ENCODE measurements at regions not wholly inside any gene's neighbourhood (a gene's known extent, or its start where the extent isn't known, plus 50 kb on each side); places are given as distances from the start of the nearest gene placed in this dataset.
"Not testable (repeated sequence)": the region's sequence is repeated elsewhere in the genome, so short reads cannot be mapped to it uniquely, and the experiment has no call there.

GRCh38 chr3:153221748-153222162 lies 59.7 kb downstream of the RAP2B start:
- peak; percentile 63 for DNase-seq (ENCODE audit: low read depth, low spot score)

- not testable (repeated sequence) for DNase-seq (ENCODE audit: low read depth, low spot score)
Observed at GRCh38 chr3:153226877-153227276, 64.9 kb downstream of the RAP2B start.

DNA sequence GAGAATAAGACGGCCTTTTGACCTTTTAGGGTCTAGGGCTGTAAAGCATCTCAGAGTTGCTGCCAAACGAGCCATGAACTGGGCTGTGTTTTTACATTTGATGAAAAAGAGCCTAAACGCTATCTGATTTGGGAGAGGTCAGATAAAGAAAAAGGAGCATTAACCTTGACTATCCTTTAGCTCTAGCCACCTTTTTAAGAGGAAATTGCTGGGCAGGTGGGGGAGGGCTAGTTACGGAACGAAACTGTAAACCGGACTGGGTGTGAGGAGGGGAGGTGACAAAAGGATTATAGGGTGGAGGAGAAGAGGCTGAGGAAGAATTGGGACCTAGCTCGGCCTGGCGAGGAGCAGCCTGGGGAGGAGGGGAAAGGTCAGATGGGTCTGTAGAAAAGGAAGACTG lies 68.4 kb downstream of the RAP2B start:
- DNase-seq (ENCODE audit: low read depth, low spot score), result not testable (repeated sequence)

DNA sequence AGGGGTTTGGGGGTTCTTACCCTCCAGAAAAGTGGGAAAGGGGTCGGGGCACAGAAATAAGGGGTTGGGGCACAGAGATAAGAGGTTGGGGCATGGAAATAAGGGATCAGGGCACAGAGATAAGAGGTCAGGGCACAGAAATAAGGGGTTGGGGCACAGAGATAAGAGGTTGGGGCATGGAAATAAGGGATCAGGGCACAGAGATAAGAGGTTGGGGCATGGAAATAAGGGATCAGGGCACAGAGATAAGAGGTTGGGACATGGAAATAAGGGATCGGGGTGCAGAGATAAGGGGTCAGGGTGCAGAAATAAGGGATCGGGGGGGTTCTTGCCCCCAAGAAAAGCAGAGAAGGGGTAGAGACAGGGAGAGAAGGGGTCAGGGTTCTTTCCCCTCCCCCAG lies 69.2 kb downstream of the RAP2B start:
- DNase-seq (ENCODE audit: low read depth, low spot score), result not testable (repeated sequence)

- not testable (repeated sequence) for DNase-seq (ENCODE audit: low read depth, low spot score)
Observed at GRCh38 chr3:153232050-153232752, 70.2 kb downstream of the RAP2B start.

DNA sequence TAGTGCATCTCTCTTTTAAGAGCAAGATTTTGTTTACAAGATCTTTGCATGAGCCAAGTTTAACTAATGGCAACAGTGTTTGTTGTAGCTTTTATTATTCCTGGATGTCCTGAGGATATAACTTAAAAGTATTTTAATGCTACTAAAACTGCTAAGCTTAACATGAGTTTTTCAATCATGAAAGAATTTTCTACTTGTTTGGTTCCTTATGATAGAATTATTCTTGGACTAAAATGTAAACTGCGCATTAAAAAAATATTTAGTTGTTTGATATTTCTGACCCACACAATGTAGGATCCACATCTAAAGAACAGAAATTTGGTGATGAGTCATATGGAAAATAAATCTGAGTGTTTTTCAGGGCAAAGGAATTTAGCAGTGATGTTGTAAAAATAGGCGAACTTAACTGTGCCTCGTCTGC lies 70.8 kb downstream of the RAP2B start:
- peak; percentile 72 for DNase-seq (ENCODE audit: low read depth, low spot score)

DNA sequence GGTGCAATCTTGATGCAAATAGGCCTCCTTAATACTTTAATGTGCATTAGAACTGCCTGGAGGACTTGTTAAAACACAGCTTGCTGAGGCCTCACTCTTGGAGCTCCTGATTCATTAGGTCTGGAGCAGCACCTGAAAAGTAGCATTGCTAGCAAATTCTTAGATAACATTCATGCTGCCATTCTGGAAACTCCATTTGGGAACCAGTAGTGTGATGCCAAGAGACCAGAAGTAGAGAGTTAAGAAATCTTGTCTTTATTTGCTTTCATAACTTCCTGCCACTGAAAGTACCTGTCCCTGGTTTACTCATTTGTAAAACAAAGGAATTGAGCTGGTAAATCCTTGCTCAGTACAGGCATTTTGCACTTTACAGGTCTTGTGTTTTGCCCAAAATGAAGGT lies 72.0 kb downstream of the RAP2B start:
- DNase-seq (ENCODE audit: low read depth, low spot score), result no peak

DNA sequence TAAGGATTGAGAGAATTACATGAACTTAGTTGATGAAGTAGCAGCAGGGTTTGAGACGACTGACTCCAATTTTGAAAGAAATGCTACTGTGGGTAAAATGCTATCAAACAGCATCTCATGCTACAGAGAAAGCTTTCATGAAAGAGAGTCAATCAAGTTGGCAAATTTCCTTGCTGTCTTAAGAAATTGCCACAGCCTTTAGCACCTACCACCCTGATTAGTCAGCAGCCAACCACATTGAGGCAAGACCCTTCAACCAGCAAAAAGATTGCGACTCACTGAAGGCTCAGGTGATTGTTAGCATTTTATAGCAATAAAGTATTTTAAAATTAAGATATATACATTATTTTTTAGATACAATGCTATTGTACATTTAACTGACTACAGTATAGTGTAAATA lies 80.9 kb downstream of the RAP2B start:
- DNase-seq (ENCODE audit: low read depth, low spot score), result no peak

GRCh38 chr3:153244961-153245360 lies 82.9 kb downstream of the RAP2B start:
- DNase-seq (ENCODE audit: low read depth, low spot score), result no peak

DNA sequence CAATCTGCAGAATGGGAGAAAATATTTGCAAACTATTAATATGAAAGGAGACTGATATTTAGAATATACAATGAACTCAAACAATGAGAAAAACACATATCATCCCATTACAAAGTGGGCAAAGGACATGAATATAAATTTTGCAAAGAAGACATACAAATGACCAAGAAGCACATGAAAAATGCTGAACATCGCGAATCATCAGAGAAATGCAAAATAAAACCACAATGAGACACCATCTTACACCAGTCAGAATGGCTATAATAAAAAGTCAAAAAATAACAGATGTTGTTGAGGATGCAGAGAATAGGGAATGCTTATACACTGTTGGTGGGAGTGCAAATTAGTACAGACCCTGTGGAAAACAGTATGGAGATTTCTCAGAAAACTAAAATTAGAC lies 83.6 kb downstream of the RAP2B start:
- DNase-seq (ENCODE audit: low read depth, low spot score), result no peak

- no peak for DNase-seq (ENCODE audit: low read depth, low spot score)
Observed at GRCh38 chr3:153246331-153246730, 84.3 kb downstream of the RAP2B start.

- peak; percentile 7 for DNase-seq (ENCODE audit: low read depth, low spot score)
Observed at GRCh38 chr3:153246806-153247205, 84.8 kb downstream of the RAP2B start.

GRCh38 chr3:153247331-153248330 lies 85.6 kb downstream of the RAP2B start:
- DNase-seq (ENCODE audit: low read depth, low spot score), result no peak

- not testable (repeated sequence) for DNase-seq (ENCODE audit: low read depth, low spot score)
Observed at GRCh38 chr3:153248835-153249234, 86.8 kb downstream of the RAP2B start.

- no peak for DNase-seq (ENCODE audit: low read depth, low spot score)
Observed at GRCh38 chr3:153249906-153250305, 87.9 kb downstream of the RAP2B start.

DNA sequence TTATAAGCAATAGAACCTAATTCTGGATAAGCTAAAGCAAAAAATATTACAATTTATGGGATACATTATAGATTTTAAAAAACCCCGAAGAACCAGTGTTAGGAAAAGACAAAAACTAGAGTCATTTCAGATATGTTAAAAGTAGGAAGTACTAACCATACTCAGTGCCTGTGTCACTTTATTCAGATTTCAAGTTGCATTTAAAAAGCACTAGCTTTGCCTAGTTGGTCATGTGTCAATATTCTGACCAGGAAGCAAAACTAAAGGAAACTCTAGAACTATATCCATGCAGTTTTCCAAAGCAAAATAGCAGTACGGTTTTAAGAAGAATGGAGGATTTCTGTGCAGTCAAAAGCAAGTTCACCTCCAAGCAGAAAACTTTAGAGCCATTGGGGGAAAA lies 88.4 kb downstream of the RAP2B start:
- DNase-seq (ENCODE audit: low read depth, low spot score), result no peak

- no peak for DNase-seq (ENCODE audit: low read depth, low spot score)
Observed at GRCh38 chr3:153252963-153253362, 90.9 kb downstream of the RAP2B start.

GRCh38 chr3:153254361-153254760 lies 92.3 kb downstream of the RAP2B start:
- DNase-seq (ENCODE audit: low read depth, low spot score), result no peak

- DNase-seq (ENCODE audit: low read depth, low spot score), result no peak
Observed at GRCh38 chr3:153257673-153258351, 95.8 kb downstream of the RAP2B start.

DNA sequence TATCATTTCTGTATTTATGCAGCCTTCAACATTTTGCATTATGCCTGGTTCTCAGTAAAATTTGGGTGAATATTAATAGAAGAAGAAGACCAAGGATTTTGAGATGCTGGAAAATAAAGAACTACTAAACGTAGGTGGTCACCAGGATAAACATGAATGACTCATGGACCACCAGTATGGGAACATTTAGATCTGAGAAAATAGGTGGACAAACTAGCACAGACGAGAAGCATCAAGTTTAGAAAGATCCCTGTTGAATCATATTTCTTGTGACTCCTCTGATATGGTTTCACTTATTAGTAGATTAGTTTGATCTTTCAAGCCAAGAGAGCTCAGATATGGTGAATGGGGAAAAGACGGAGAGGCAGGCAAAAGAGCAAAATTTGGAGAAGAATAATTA lies 97.9 kb downstream of the RAP2B start:
- no peak for DNase-seq (ENCODE audit: low read depth, low spot score)

DNA sequence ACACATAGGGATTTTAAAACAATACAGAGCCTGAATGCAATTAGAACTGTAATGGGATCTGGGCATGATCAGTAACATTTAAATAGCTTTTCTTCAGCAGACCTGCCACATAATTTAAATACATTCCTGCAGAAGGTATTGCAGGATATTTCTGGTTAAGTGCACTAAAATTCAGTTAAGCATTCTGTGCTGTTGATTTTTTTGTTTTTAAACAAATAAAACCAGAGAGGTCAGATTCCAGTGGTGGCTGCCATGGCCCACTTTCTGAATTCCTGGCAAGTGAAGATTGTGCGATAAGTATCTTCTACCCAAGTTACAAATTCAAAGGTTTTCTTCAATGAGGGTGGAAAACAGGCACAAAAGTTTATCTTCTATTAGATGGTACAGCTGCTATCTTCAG lies 98.7 kb downstream of the RAP2B start:
- DNase-seq (ENCODE audit: low read depth, low spot score), result no peak

DNA sequence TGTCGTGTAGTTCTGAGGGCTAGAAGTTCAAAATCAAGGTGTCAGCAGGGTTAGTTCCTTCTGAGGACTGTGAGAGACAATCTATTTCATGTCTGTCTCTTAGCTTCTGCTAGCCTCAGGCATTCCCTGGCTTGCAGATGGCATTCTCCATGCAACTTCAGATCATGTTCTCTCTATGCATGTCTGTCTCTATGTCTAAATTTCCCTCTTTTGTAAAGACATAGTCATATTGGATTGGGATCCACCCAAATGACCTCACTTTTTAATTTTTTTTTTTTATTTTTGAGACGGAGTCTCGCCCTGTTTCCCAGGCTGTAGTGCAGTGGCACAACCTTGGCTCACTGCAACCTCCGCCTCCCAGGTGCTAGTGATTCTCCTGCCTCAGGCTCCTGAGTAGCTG lies 104.6 kb downstream of the RAP2B start:
- DNase-seq (ENCODE audit: low read depth, low spot score), result no peak

All from brain pericyte (primary cell).